Midbrain (tissue), 1 donor: ENCODE measurements at regions not wholly inside any gene's neighbourhood (a gene's known extent, or its start where the extent isn't known, plus 50 kb on each side); places are given as distances from the start of the nearest gene placed in this dataset.
"Not testable (repeated sequence)": the region's sequence is repeated elsewhere in the genome, so short reads cannot be mapped to it uniquely, and the experiment has no call there.

Experiments used
- DNase-seq: peaks from one replicate; lab custom pipeline; 2025; lab: John Stamatoyannopoulos, UW

GRCh38 chr6:93183531-93183972 lies 235.8 kb downstream of the EPHA7 start:
- DNase-seq = no peak

DNA sequence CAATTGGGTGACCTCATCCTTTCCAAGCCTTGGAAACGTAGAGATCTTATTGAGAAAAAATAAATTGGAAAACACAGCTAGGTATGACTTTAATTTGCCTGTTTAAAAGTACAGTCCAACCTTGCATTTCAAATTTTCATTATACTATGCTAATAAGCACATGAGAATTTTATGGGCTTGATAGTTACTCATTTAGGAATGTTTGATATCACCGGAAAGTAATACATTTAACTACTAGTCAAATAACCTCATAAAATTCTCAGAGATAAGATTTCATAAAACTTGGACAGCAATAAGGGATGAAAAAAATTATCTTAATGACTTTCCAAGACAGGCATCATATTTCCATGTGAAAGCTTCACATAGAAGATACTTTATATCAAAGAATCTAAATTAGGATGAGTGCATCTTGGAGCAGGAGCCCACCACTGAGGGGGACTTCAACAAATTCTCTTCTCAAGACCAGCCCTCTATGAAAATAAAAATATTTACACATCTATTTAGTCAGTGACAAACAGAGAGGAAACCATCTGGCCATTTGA lies 236.3 kb downstream of the EPHA7 start:
- DNase-seq = no peak

DNA sequence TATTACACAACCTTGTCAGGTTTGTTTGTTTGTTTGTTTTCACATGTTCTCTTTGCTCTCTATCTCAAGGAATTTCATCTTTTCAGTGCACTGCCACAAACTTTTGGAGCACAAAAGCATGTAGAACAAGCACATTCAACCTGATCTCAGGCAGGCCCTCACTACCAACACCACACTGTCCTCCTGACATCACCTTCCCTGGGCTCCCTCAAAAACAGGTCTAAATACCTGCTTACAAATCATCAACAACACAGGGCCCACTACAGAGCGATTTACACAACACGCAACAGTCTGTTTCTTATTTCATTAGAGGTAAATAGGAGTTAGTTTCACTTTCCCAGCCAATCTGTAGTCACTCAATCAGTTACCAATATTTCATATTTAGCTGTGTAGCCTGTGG lies 241.4 kb downstream of the EPHA7 start:
- no peak for DNase-seq

- no peak for DNase-seq
Observed at GRCh38 chr6:93177438-93177837, 241.9 kb downstream of the EPHA7 start.

DNA sequence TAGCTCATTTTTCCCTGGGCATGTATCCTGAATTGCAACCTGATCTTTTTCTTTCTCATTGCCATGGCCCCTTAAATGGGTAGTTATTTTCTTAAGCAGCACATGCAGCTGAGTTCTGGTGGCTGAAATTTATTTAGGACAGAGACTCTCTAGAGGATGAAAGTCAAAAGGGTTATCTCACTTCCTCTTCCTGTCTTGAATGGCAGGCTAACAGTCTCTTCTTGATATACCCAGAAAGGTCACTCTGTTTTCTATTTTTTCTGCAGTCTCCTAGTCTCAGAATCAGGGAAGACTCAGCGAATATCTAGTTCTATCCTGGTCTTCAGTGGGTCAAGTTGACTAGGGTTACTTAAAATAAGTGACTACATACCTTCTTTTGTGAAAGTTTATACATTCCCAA lies 243.3 kb downstream of the EPHA7 start:
- DNase-seq = no peak

DNA sequence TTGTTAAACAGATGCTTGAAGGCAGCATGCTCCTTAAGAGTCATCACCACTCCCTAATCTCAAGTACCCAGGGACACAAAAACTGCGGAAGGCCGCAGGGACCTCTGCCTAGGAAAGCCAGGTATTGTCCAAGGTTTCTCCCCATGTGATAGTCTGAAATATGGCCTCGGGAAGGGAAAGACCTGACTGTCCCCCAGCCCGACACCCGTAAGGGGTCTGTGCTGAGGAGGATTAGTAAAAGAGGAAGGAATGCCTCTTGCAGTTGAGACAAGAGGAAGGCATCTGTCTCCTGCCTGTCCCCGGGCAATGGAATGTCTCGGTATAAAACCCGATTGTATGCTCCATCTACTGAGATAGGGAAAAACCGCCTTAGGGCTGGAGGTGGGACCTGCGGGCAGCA lies 245.8 kb downstream of the EPHA7 start:
- not testable (repeated sequence) for DNase-seq

DNA sequence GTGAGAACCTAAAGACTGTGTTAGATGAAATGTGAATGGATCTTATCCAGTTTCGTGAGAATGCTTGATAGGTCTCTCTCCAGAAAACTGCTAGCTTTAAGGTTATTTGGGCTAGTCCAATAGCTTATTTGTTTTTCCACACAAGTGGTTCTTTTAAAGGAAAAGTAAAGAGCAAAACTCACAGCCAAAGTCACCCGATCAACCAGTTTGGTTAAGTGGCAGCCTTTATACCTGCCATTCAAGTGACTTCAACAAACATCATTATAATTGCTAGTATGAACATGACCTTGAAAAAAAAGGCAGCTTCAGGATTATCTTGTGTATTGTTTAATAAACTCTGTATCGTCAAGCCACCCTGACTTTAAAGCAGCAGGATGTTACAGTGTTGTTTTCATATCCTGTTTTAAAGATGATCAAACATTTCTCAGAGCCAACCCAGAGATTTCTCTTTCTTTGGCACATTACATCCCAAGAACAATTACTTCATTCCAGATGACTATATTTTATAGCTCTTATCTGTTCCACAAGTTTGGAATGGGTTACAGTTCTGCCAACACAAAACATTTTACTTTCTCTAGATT lies 253.4 kb downstream of the EPHA7 start:
- no peak for DNase-seq

- no peak for DNase-seq
Observed at GRCh38 chr6:93164781-93165180, 254.6 kb downstream of the EPHA7 start.

- no peak for DNase-seq
Observed at GRCh38 chr6:93163146-93163545, 256.2 kb downstream of the EPHA7 start.

DNA sequence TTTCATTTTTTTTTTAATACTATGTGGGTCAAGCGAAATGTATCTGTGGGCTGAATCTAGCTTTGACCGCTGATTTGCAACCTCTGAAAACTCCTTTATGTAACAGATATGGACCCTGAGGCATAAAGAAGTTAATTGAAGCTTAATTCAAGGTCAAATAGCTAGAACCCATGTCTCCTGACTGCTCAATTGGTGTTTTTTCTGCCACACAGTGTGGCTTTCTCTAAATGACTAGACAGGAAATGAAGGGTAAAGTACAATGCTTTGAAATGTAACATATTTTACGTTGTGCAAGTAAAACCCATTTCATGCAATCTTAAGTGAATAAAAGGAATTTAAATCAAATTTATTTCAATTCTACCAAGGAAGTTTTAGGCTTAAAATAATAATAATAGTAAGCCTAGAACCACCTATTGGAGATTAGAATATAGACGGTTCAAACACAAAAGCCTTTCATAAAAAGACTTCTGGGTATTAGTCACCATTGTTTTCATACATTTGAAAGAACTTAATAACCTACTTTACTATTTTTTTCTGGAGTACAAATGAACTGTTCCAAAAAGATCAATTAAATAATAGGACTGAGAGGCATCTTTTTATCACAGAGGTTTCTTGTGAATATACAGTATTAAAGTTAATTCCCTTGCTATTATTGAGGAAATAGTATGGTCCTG lies 279.8 kb downstream of the EPHA7 start:
- no peak for DNase-seq

GRCh38 chr6:93136111-93136510 lies 283.2 kb downstream of the EPHA7 start:
- no peak for DNase-seq

- no peak for DNase-seq
Observed at GRCh38 chr6:93124006-93124632, 295.2 kb downstream of the EPHA7 start.

DNA sequence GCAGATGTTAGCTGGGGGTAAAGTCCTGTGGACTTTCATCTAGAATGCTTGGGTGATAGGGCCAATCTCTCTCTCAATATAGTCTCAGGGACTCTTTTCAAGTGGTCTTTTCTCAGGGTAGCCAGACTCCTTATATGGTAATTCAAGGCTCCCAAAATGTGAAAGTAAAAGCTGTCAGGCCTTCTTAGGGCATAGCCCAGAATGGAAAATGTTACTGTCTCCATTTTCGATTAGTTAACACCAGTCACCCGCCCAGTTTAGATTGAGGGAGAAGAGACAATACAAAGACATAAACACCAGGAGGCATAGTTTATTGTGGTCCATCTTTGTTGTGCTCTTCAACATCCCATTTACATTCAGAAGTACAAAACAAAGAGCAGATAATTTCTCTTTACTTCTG lies 295.8 kb downstream of the EPHA7 start:
- DNase-seq = no peak

- DNase-seq = no peak
Observed at GRCh38 chr6:93120154-93120742, 299.1 kb downstream of the EPHA7 start.

GRCh38 chr6:93105907-93106306 lies 313.5 kb downstream of the EPHA7 start:
- no peak for DNase-seq

GRCh38 chr6:93105017-93105416 lies 314.3 kb downstream of the EPHA7 start:
- no peak for DNase-seq

DNA sequence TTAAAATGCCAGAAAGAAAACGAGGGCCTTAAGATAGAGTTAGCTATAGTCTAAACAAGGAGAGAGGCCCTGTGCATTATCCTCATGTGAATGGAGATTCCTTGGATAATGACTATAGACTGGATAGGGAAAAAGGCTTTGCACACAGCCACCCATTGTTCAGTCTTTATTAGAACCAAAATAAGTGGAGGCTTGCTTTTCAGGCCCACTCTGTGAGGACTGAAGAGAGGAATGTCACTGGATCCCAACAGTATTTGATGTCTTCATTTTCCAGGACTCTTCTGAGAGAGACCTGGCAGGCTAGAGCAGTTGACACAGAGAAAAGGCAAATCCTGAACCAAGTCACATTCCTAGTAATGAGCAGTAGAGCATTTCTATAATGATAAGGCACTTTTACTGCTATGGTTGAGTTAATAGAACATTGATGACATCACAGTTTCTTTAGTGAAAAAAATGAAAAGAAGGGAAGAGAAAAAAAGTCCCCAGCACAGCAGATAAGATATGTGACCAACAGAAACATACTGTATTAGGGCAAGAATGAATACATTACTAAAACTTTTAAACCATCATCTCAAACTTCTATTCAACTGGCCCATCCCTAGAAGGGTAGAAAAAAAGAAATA lies 315.1 kb downstream of the EPHA7 start:
- DNase-seq = no peak

DNA sequence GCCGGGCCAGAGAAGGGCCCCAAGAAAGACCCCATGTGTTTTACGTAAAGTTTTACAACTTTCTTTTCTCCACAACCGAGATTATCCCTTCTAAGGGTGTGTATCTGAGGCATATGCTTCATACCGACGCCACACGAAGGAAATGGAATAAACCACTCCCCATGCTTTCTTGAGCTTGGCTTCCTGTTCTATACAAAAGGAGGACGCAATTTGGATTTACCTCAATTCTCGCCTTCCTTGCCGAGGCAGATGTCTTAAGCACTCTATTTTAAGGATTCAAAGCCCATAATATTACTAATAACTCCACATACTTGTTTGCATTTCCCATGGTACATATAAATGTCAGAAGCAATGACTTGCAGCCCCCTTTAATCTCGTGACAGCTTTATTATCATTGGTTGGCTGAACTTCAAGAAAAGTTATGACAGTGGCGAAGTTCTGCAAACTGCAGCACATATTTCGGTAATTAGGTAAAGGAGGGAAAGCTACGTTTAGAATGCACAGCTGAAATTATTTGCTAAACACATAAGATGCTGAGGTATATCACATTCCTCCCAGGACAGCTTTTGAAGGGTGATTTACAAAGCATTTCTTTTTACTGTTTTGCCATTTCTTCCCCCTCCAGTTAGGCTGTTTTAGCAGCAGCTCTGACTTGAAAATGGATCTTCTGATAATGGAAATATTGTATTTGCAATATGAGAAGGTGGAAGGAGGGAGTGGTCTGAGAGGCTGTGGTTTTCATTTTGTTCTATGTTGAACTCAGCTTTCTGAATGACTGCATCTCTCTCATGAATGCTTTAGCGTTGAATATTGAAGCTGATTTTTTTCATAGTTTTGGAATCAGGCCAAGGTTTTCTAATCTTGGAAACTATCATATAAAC lies 330.5 kb downstream of the EPHA7 start:
- no peak for DNase-seq

GRCh38 chr6:93087606-93088005 lies 331.8 kb downstream of the EPHA7 start:
- DNase-seq = no peak

- DNase-seq = no peak
Observed at GRCh38 chr6:93086351-93086750, 333.0 kb downstream of the EPHA7 start.
